NB4 (cell line): ENCODE measurements at regions not wholly inside any gene's neighbourhood (a gene's known extent, or its start where the extent isn't known, plus 50 kb on each side); places are given as distances from the start of the nearest gene placed in this dataset.

ENCODE experiments used
- CTCF ChIP-seq: IDR thresholded peaks from one replicate; pipeline ENCODE4 v1.5.1; 2012; ENCODE audit warnings: low read depth, low read length
- MAX ChIP-seq: IDR thresholded peaks from 2 replicates; pipeline ENCODE4 v1.6.1; 2011; ENCODE audit warnings: low read depth, low read length
- MYC ChIP-seq: IDR thresholded peaks from 2 replicates; pipeline ENCODE4 v1.6.1; 2011; ENCODE audit warnings: low read depth, low read length
- POLR2A ChIP-seq: IDR thresholded peaks from 2 replicates; pipeline ENCODE4 v1.6.1; 2011; ENCODE audit warnings: mild to moderate bottlenecking; ENCODE audit not compliant: insufficient read length; ENCODE audit errors: extremely low read depth

GRCh38 chr20:24079661-24080412 lies 91.3 kb upstream of the GGTLC1 start:
- TF ChIP-seq CTCF (no peak), POLR2A (no peak), MYC (no peak), MAX (no peak)
